ENCODE measurements at regions not wholly inside any gene's neighbourhood (a gene's known extent, or its start where the extent isn't known, plus 50 kb on each side); places are given as distances from the start of the nearest gene placed in this dataset.

- no peak for TF ChIP-seq CTCF (IDR thresholded peaks at IDR 0.05)
- TF ChIP-seq POLR2A (IDR thresholded peaks at IDR 0.05), result no peak
- TF ChIP-seq POLR2AphosphoS5 (IDR thresholded peaks at IDR 0.05), result no peak
Observed at GRCh38 chr2:2889646-2890045, 488.0 kb downstream of the EIPR1 start.
